ENCODE measurements at regions not wholly inside any gene's neighbourhood (a gene's known extent, or its start where the extent isn't known, plus 50 kb on each side); places are given as distances from the start of the nearest gene placed in this dataset.
"Not testable (repeated sequence)": the region's sequence is repeated elsewhere in the genome, so short reads cannot be mapped to it uniquely, and the experiment has no call there.

DNA sequence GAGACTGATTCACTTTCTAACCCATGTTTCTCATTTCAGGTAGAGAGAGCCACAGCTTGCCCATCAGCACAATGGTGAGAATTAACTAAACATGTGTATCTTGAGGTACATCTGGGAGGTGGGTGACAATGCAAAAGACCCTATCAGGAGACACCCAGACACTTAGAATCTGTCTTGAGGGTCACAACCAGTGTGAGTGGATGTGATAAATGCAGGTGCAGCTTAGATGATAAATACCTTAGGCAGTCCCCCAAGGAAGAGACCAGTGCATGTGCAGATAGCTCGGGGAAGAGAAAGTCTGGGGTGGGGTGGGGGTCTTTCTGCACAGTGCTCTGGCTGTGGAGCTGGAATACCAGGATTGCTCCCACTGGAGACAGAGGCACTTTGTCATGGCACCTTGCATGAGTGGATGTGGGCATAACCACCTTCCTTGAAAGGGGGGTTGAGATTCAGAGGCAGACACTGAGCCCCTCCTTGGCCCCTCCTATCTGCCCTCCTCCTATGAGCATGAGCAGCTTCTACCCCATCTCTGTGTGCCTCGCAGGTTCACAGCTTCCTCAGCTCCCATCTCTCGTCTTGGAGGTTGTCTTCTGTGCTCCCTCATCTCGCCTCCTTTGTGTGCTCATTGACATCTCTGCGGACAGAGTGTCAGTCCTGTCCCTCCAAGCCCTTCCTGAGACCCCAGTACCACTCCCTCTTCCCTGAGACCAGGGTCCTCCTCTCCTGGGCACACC, 349.8 kb downstream of the TCERG1L start:
- DNase-seq = no peak

DNA sequence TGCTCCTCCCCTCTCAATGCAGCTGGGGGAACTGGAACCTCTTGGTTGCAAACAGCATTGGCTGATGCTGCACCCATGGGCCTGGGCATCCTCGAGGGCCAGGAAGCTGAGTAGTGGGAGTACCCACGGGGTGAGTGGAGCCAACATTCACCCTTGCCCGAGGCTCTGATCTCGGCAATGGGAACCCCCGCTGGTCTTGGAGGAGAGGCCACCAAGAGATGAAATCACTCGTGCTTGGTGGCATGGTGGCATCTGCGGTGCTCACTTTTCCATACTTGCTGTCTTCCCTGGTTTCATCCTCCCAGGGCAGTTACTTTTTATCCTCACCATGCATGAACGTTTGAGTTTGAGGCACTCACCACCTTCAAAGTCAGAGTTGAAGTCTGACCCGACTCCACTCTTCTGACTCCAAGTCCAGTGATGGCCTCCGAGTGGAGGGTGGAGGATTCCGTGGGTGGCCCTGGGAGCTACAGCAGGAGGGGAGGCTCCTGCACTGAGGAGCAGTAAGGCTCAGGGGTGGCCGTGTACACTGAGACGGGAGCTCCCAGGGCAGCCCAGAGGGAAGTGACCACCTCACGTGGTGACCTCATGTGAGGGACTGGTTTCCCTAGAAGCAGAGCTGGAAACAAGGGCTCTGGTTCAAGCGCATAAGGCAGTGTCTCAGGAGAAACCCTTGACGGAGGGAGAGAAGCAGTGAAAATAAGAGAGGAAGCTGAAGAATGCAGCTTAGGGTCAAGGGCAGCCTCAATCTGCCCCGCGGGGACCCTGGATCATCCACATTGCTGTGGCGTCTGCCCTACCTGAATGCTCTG, 349.1 kb downstream of the TCERG1L start:
- DNase-seq = no peak

DNA sequence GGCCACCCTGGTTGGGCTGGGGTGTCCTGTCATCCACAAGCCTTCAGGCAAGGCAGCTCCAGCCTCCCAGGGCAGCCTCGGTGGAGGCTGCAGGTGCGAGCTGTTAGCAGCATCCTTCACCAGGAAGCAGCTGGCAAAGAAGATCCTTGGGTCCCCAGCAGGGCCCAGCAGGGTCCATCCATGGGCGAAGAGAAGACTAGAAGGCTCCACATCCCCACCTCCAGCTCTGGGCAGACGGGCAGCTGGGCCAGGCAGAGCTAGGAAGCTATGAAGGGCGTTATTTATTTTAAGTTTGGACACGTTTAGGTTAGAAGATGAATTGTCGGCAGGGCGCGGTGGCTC, 348.5 kb downstream of the TCERG1L start:
- DNase-seq = no peak

DNA sequence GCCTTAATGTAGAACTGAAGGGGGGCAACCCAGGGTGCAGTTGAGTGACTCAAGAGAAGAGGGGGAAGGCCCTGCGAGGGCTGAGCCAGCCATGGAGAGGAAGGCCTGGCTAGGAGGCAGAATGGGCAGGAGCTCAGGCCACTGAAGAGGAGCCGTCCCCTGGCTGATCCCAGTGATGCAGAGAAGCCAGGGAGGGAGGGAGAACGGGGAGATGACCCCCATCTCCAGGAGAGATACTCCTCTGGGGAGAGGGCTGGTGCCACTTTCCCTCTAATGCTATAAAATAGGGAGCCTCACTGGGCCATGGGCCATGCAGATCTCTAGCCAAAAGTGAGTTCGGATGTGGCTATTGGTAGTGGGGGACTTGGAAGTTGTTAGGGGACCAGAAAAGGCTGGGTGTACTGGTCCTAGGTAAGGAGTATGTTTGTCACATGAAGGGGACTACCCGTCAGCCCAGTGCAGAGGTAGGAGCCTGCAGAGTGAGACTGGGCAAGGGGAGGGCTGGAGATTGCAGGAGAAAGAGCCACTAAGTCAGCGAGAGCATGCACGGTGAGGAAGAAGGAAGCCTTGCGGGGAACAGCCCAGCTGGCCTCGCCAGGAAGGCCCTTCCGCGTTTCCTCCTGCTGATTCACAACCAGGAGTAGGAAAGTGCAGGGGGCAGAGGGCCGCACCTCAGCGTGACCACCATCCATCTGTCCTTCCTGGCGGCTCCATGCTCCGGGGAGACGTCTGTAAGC, 347.6 kb downstream of the TCERG1L start:
- no peak for DNase-seq

DNA sequence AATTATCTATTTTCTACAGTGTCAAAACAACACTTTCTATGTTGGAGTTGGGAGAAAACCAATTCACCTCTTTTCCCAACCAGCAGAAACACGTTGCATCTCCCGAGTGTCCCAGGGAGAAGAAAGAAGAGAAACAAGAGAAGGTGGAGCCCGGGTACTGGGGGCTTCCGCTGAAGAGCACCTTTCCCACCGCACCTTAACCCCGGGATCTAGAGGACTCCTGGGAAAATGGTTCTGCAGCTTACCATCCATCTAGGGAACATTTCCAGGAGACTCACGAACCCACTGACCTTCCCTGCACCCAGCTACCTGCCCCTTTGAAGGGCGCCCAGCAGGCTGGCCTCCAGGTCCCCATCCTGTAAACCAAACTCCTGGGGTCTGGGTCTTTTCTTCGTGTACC, 346.8 kb downstream of the TCERG1L start:
- no peak for DNase-seq

DNA sequence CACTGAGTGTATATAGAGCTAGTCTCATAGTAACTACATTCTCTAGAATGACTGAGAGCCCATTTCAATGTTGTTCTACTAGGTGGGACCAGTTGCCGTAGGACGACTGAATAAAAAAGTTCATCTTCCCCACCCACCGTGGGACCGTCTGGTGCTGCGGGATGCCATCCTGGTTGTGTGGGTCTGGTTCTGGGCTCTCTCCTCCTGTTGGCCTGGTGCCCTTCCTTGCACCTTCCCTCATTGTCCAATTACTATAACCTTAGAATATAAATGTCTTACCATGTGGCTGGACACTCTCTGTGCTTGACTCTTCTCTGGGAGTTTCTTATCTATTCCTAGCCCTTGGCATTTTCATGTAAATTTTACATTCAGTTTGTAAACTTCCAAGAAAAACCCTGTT, 344.4 kb downstream of the TCERG1L start:
- no peak for DNase-seq

DNA sequence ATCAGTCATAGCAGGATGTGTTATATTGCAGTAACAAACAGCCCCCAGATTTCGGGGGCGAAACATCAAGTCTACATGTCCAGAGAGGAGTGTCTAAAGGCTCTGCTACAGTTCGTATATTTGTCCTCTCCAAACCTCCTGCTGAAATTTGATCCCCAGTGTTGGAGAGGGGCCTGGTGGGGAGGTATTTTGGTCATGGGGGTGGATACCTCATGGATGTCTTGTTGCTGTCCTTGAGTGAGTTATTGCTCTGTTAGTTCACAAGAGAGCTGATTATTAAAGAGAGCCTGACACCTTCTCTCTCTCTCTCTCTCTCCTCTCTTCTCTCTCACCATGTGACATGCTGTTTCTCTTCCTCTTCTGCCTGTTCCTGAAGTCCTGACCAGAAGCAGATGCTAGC, 343.7 kb downstream of the TCERG1L start:
- no peak for DNase-seq

DNA sequence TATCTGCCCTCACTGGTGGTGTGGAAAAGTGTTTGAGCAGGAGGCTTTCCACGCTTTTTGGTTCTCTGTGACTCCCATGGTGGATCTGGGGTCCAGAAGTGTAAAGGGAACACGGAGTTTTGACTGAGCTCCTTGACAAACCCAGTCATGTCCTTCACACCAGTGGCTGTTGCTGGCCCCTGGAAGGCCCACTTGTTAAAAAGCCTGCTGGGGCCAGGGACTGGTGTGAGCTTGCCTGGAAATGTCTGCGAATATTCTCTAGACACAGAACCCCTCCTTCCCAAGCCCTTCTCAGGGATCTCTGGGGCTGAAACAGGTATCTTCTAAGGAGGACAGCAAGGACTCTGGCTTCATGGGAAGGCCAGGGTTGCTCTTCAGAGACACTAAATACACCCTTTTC, 343.0 kb downstream of the TCERG1L start:
- no peak for DNase-seq

DNA sequence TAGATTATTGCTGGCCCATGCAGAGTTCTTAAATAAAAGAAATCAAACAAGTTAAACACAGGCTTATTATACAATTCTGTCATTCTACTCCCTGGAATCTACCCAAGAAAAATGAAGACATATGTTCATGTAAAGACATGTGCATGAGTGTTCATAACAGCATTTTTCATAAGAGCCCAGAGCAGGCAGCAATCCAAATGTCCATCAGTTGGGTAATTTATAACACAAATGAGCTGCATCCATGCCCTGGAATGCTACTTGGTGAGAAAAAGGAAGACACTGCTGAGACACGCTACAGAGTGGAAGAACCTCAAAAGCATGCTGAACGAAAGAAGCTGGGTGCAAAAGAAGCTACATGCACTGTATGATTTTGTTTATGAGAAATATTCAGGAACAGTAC, 342.6 kb downstream of the TCERG1L start:
- no peak for DNase-seq

DNA sequence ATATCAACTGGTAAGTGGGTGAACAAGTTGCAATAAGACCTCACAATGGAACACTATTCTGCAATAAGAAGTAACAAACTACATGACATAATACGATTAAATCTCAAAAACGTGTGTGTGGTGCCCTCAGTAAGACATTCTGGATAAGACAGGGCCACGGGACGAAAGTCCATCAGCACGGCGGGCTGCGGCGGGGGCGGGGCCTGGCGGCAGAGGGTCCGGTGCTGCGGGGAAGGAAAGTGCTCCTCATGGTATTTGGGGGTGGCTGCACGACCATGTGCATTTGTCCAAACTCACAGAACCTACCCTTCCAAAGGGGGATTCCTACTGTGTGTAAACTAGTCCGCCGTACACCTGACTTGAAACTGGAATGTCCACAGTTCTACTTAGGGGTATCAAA, 341.8 kb downstream of the TCERG1L start:
- no peak for DNase-seq

DNA sequence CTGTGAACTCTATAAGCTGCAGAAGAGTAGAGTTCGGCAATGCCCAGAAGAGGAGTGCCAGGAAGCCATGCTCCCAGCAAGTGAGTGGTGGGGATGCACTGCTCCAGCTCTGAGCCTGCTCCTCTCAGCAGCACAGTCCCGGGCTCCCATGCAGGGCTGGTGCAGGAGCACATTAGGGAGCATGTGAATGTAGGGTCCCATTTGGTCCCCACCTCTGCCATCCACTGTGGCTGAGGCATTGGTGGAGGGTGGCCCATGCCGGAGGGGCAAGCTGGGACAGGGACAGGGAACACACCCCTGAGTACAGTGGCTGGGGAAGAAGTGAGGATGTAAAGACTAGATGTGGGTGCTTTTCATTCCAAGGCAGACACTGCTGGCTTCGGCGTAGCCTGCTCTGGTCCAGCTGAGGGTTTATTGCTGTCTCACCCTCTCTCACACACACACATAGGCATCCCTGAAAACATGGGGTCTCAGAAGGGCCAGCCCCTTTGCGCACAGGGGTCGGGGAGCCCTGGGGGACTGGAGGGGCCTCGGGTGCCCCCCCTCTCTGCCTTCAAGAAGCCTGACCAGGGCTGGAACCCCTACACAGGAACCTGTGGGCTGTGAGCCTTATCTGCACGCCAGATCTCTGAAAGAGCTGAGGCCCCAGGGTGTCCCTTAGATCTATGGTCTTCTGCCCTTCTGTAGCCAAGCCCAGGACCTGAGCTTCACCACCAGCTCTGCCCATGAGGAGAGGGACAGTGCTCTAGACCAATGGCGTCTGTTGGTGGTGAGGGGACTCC, 341.0 kb downstream of the TCERG1L start:
- no peak for DNase-seq

DNA sequence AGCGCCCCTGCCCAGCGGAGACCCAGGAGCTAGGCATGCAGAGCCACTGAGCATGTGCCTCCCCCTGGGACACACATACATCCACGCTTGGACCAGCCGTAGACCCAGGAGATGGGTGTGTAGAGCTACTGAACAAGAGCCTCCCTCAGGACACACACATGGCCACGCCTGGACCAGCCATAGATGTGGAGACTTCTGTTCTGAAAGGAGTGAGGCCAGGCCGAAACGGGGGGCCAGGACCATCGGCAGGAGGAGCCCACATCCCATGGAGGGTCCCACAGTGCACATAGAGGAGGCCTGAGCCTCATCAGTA, 340.4 kb downstream of the TCERG1L start:
- DNase-seq = no peak

DNA sequence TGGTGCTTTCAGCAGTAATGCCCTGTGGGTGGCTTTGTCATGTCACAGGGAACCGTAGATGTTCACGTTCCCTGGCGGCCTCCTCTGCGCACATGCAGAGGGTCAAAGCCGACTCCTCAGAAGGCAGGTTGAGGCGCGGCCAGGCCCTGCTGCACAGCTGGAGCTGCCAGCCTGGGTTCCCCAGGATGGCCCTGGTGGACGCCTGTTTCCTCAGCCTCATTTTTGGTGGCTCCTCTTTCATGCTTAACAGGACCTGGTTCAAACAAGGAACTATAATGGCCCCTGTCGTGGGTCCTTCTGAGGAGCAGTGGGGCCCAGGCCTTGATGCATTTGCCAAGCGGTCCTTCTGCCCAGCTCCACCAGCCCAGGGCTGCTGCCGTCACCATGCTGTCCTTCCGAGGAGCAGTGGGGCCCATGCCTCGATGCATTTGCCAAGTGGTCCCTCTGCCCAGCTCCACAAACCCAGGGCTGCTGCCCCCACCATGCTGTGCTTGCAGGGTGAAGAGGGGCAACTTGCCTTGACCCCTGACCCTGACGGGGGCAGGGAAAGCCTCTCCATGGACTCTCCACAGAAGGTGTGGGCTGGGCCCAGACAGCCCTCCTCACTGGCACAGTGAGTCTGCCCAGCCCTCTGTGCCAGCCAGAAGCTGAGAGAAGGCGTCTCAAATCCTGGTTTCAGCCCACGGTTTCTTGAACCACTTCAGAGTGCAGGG, 338.2 kb downstream of the TCERG1L start:
- no peak for DNase-seq

DNA sequence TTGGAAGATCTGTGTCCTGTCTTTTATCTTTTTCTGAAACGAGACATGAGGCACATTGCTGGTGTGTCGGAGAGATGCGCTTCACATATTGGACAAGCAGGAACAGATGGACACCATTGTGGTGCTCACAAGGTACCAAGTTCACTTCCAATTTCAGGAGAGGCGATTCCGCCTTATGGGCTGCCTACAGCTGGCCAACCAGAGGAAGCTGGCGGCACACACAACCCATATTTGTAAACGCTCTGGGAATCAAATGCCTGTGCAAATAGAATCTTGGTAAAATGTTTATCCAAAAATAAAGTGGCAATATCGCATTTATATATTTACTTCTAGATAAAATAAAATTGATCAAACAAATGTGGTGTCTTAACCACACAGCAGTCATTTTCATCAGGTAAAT, 337.4 kb downstream of the TCERG1L start:
- DNase-seq = no peak

DNA sequence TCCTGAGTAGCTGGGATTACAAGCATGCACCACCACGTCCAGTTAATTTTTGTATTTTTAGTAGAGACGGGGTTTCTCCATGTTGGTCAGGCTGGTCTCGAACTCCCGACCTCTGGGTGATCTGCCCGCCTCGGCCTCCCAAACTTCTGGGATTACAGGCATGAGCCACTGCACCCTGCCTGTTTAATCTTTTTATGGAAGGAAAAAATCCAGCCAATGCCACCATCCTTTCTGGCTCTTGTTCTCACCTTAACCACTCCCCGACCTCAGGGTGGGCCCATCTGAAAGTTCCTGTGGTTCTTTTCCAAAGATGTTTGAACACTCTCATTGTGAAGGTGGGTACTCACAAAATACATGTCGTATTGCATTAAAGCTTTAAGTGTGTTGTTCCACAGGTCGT, 336.2 kb downstream of the TCERG1L start:
- DNase-seq = not testable (repeated sequence)

DNA sequence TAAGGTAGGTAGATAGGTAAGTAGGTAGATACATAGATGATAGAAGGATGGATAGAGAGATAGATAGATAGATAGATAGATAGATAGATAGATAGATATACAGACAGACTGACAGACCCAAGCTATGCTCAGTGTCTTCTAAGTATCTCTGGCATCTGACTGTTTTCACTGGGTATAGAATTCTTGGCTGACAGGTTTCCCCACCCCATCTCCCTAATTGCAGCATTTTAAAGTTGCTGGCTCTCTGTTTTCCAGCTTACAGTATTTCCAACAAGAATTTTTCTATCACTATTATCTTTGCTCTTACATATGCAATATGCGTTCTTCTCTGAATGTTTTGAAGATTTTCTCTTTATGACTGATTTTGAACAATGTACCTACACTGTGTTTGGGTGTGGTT, 328.7 kb downstream of the TCERG1L start:
- DNase-seq = no peak

DNA sequence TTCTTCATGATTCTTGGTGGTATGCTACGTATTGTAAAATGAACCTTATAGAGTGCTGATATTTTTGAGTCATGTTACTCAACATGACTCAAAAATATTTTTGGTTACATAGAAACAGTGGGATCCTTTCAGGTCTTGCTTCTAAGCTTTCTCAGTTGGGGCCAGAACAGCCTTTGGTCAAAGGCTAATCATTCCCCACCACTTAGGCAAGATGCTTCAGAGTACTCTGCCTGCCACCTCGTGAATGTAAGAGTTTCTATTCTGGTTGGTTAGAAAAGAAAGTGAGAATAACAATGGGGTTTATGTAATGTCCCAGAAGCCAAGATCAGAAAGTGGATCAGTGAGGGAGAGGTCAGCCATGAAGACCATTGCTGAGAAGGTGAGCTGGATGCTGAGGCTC, 327.8 kb downstream of the TCERG1L start:
- DNase-seq = no peak

DNA sequence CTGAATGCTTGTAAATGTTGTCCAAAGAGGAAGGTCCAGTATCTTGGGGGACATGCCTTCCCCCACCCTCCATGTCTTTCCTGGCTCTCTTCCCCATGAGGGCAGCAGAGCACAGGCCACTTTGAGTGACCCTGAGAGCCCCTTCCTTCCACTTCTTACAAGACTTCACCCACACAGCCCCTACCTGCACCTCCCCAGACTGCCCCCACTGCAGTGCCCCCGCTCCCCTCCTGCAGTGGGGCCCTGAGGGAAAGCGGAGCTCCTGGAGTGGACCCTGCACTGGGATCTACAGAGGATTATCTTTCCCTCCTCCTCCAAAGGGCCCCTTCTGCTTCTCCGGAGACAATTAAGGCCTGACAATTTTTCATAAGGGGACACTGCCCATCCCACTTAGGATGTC, 326.8 kb downstream of the TCERG1L start:
- DNase-seq = no peak

DNA sequence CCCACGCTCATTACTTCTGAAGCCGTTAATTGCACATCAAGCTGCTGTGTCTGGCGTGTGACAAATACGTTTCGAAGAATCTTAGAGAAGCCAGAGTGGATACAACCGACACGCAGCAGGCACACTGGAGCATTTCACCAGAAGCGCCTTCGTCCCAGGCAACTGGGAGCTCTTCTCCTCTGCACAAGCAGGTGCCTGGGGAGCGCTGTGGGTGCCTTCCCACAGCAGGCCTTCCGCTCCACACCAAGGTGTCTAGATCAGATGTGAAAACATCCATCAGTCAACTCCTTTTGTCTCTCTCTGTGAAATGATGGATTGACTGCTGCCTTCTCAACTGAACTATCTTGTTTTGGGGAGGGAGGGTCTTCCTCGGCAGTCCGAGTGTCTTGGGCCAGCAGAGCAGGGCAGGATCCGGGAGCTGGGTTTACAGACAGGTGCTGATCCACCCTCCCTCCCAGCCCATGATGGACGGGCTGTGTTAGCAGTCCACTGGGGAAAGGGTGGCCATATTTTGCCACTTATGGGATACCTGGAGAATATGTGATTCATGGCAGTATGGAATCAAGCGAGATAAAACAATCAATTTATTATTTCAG, 326.3 kb downstream of the TCERG1L start:
- DNase-seq = no peak

DNA sequence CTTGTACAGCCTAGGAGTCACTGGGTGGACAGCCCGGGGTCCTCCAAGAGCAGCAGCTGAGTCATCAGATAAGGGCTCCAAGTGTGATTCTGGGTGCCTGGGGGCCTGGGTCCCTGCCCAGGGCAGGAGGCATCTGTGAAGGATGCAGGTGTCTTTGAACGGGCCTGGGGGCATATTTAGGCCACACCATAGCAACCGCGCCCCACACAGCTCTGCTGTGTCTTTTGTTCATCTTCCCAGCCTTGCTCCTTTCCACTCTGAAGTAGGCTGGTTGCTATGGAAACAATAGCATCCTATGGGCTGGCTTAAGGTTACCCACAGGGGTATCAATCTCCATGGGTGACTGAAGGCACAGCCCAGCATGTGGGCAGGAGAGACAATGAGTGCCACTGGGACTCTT, 324.7 kb downstream of the TCERG1L start:
- no peak for DNase-seq

DNA sequence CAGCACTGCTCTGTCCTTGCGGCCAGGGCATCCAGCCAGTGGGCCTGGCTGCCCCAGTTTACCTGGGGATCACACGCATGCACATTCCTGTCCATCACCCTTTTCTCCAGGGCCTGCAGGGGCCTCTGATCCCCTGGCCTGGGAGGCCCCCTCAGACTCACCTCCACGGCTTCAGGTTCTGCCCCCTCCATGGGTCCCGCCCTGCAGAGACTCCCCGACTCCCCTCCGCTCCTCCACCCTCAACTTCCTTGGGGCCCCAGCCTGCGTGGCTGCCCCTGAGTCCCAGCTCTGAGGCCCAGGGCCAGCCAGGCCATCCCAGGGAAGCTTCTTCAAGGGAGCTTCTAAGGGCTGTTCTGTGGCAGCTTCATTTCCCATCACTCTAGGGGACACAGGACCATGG, 324.1 kb downstream of the TCERG1L start:
- no peak for DNase-seq

DNA sequence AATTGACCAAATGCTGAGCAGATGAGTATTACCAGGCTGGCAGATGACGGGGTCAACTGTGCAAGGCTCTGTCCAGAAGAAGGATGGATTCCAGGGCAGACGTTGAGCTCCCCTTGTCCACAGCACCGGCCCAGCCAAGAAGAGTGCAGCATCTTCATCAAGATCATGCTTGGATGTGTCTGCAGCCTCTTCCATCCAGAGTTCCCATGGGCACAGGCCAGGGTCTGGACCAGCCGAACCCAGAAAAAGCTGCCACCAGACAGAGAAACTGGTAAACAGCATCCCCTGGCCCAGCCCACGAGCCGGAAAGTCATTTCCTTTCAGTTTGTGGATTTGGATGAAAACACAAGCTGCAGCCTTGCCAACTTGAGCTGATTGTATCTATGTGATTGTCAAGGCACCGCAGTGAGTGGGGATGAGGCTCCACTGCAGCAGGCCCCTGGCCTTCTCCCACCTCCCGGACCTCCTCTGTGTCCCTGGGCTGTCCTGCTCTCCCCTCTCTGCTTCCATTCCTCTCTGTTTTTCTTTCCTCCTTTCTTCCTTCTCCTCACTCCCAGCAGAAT, 321.8 kb downstream of the TCERG1L start:
- DNase-seq = no peak
